LNCaP clone FGC (cell line): ENCODE measurements at regions not wholly inside any gene's neighbourhood (a gene's known extent, or its start where the extent isn't known, plus 50 kb on each side); places are given as distances from the start of the nearest gene placed in this dataset.
"Not testable (repeated sequence)": the region's sequence is repeated elsewhere in the genome, so short reads cannot be mapped to it uniquely, and the experiment has no call there.

Source experiments
- DNase-seq: peaks from one replicate; pipeline ENCODE4 v3.0.0-alpha.2; 2011; ENCODE audit warnings: low read depth
- H3K4me3 ChIP-seq: 2 replicates; pipeline ENCODE4 v1.5.1; 2011; ENCODE audit warnings: mild to moderate bottlenecking, low read depth, low read length, control low read depth
- CTCF ChIP-seq: IDR thresholded peaks from 2 replicates; pipeline ENCODE4 v1.5.1; 2012; ENCODE audit warnings: mild to moderate bottlenecking; ENCODE audit not compliant: control insufficient read depth, insufficient read depth; ENCODE audit errors: extremely low read depth

- TF ChIP-seq CTCF, result no peak
- no peak overlapping the region for H3K4me3 ChIP-seq
- no peak for DNase-seq
Observed at GRCh38 chr5:67795781-67796477, 419.6 kb upstream of the PIK3R1 start.

- no peak for DNase-seq
- no peak for TF ChIP-seq CTCF
- H3K4me3 ChIP-seq, result no peak overlapping the region
Observed at GRCh38 chr5:67793966-67794365, 421.6 kb upstream of the PIK3R1 start.

GRCh38 chr5:67793418-67793817 lies 422.1 kb upstream of the PIK3R1 start:
- DNase-seq, result no peak
- TF ChIP-seq CTCF, result no peak
- no peak overlapping the region for H3K4me3 ChIP-seq

- H3K4me3 ChIP-seq, result no peak overlapping the region
- no peak for DNase-seq
Observed at GRCh38 chr5:67792891-67793290, 422.7 kb upstream of the PIK3R1 start.

GRCh38 chr5:67790390-67790789 lies 425.2 kb upstream of the PIK3R1 start:
- no peak for DNase-seq
- no peak overlapping the region for H3K4me3 ChIP-seq
- TF ChIP-seq CTCF, result no peak

More at GRCh38 chr5:67792891-67793290, 422.7 kb upstream of the PIK3R1 start:
- no peak for TF ChIP-seq CTCF

- not testable (repeated sequence) for DNase-seq, H3K4me3 ChIP-seq
Observed at GRCh38 chr5:67779893-67780623, 435.5 kb upstream of the PIK3R1 start.

GRCh38 chr5:67774786-67775185 lies 440.8 kb upstream of the PIK3R1 start:
- DNase-seq, result no peak

More at GRCh38 chr5:67774786-67775185, 440.8 kb upstream of the PIK3R1 start:
- TF ChIP-seq CTCF, result no peak
- no peak overlapping the region for H3K4me3 ChIP-seq
